ENCODE measurements at regions not wholly inside any gene's neighbourhood (a gene's known extent, or its start where the extent isn't known, plus 50 kb on each side); places are given as distances from the start of the nearest gene placed in this dataset.

GRCh38 chr6:19530188-19530587 is 307.0 kb upstream of the ID4 start:
- no peak for TF ChIP-seq POLR2A (IDR thresholded peaks at IDR 0.05)
- TF ChIP-seq CTCF (IDR thresholded peaks at IDR 0.05): no peak
